Right atrium auricular region (tissue), 2 donors: ENCODE measurements at regions not wholly inside any gene's neighbourhood (a gene's known extent, or its start where the extent isn't known, plus 50 kb on each side); places are given as distances from the start of the nearest gene placed in this dataset.
"Not testable (repeated sequence)": the region's sequence is repeated elsewhere in the genome, so short reads cannot be mapped to it uniquely, and the experiment has no call there.

ENCODE experiments used
- DNase-seq: peaks from one replicate; pipeline ENCODE4 v3.0.0-alpha.2; 2019; ENCODE audit warnings: low spot score
- H3K27ac ChIP-seq, 2 donors: fragments of 200-600 bp; sonication (generic); 1 replicate in 1 of 2; 2 replicates in 1 of 2; pipeline ENCODE4 v1.5.1; 2016 to 2019
- H3K27me3 ChIP-seq, 2 donors: fragments of 200-600 bp; sonication (generic); one replicate each; pipeline versions ENCODE4 v1.5.1 to v1.6.0; 2017 to 2019
- H3K36me3 ChIP-seq: fragments of 200-600 bp; sonication (generic); one replicate; pipeline ENCODE4 v1.5.1; 2016
- H3K4me1 ChIP-seq, 2 donors: fragments of 200-600 bp; sonication (generic); one replicate each; pipeline versions ENCODE4 v1.5.1 to v1.6.0; 2017 to 2019
- H3K4me3 ChIP-seq, 2 donors: fragments of 200-600 bp; sonication (generic); 1 replicate in 1 of 2; 2 replicates in 1 of 2; pipeline ENCODE4 v1.5.1; 2017 to 2019; ENCODE audit warnings: mild to moderate bottlenecking in 1 of 2, moderate library complexity in 1 of 2
- H3K9me3 ChIP-seq, 2 donors: fragments of 200-600 bp; sonication (generic); one replicate each; pipeline ENCODE4 v1.5.1; 2019
- CTCF ChIP-seq, 2 donors: fragments of 200-600 bp; sonication (generic); IDR thresholded peaks; one replicate each; pipeline ENCODE4 v1.5.1; 2019; ENCODE audit warnings: antibody characterized with exemption in 2 of 2

GRCh38 chr4:66794390-66795034, 750.8 kb downstream of the CENPC start:
- TF ChIP-seq CTCF (IDR thresholded peaks at IDR 0.05): no peak
- H3K4me3 ChIP-seq: no peak overlapping the region

GRCh38 chr4:66791686-66792085, 753.6 kb downstream of the CENPC start:
- Histone ChIP-seq H3K27me3 (no peaks in the 10 kb centered on the region), H3K36me3 (no peaks in the 10 kb centered on the region), H3K4me3 (no peak overlapping the region), H3K9me3 (no peaks in the 10 kb centered on the region), H3K27ac (no peak overlapping the region), H3K4me1 (no peaks in the 10 kb centered on the region)
- no peak for TF ChIP-seq CTCF (IDR thresholded peaks at IDR 0.05)
- DNase-seq: no peak

More at GRCh38 chr4:66794390-66795034, 750.8 kb downstream of the CENPC start:
- Histone ChIP-seq H3K9me3 (no peaks in the 10 kb centered on the region), H3K36me3 (no peaks in the 10 kb centered on the region), H3K4me1 (no peaks in the 10 kb centered on the region), H3K27me3 (no peaks in the 10 kb centered on the region), H3K27ac (no peak overlapping the region)
- DNase-seq: no peak

GRCh38 chr4:66785479-66785878, 759.8 kb downstream of the CENPC start:
- Histone ChIP-seq H3K4me3 (no peak overlapping the region), H3K4me1 (no peaks in the 10 kb centered on the region), H3K9me3 (no peaks in the 10 kb centered on the region), H3K36me3 (no peaks in the 10 kb centered on the region), H3K27ac (no peak overlapping the region), H3K27me3 (no peaks in the 10 kb centered on the region)
- DNase-seq: no peak
- no peak for TF ChIP-seq CTCF (IDR thresholded peaks at IDR 0.05)

- H3K4me1 ChIP-seq, H3K27me3 ChIP-seq, H3K27ac ChIP-seq, H3K36me3 ChIP-seq, H3K4me3 ChIP-seq, H3K9me3 ChIP-seq, DNase-seq: not testable (repeated sequence)
Measured at GRCh38 chr4:66782751-66783150, 762.6 kb downstream of the CENPC start.

- Histone ChIP-seq H3K27me3 (no peaks in the 10 kb centered on the region), H3K36me3 (no peaks in the 10 kb centered on the region), H3K9me3 (no peaks in the 10 kb centered on the region), H3K4me1 (no peaks in the 10 kb centered on the region), H3K4me3 (no peak overlapping the region), H3K27ac (no peak overlapping the region)
- peak in 1 of 2 donors; percentile 17 for TF ChIP-seq CTCF (IDR thresholded peaks at IDR 0.05)
- no peak for DNase-seq
Measured at GRCh38 chr4:66777097-66777496, 768.2 kb downstream of the CENPC start.

- no peak for DNase-seq
- H3K9me3 ChIP-seq: no peaks in the 10 kb centered on the region
- no peaks in the 10 kb centered on the region for H3K36me3 ChIP-seq
- no peak overlapping the region for H3K4me3 ChIP-seq
- no peak overlapping the region for H3K27ac ChIP-seq
- no peak for TF ChIP-seq CTCF (IDR thresholded peaks at IDR 0.05)
- H3K27me3 ChIP-seq: no peaks in the 10 kb centered on the region
- no peaks in the 10 kb centered on the region for H3K4me1 ChIP-seq
Measured at GRCh38 chr4:66769441-66769840, 775.9 kb downstream of the CENPC start.
